ENCODE measurements at regions not wholly inside any gene's neighbourhood (a gene's known extent, or its start where the extent isn't known, plus 50 kb on each side); places are given as distances from the start of the nearest gene placed in this dataset.

- TF ChIP-seq EP300 (IDR thresholded peaks at IDR 0.05) (no peak), CTCF (IDR thresholded peaks at IDR 0.05) (no peak)
Measured at GRCh38 chr5:123964884-123965283, 452.9 kb downstream of the CSNK1G3 start.
